Parathyroid adenoma (tissue), 2 donors: ENCODE measurements at regions not wholly inside any gene's neighbourhood (a gene's known extent, or its start where the extent isn't known, plus 50 kb on each side); places are given as distances from the start of the nearest gene placed in this dataset.

Experiments used
- H2AFZ ChIP-seq: fragments of 300-600 bp; sonication (generic); one replicate; pipeline ENCODE4 v1.7.0; 2017; ENCODE audit warnings: antibody characterized with exemption, mild to moderate bottlenecking
- H3K27ac ChIP-seq: fragments of 300-600 bp; sonication (generic); one replicate; pipeline ENCODE4 v1.7.0; 2017
- H3K27me3 ChIP-seq: fragments of 300-600 bp; sonication (generic); one replicate; pipeline ENCODE4 v1.7.0; 2017; ENCODE audit warnings: low read length; ENCODE audit not compliant: control insufficient read depth, insufficient read depth
- H3K36me3 ChIP-seq: fragments of 300-600 bp; sonication (generic); one replicate; pipeline ENCODE4 v1.7.0; 2017; ENCODE audit warnings: low read length; ENCODE audit not compliant: control insufficient read depth, insufficient read depth
- H3K4me1 ChIP-seq: fragments of 300-600 bp; sonication (generic); one replicate; pipeline ENCODE4 v1.7.0; 2017; ENCODE audit warnings: control low read depth
- H3K4me2 ChIP-seq: fragments of 300-600 bp; sonication (generic); one replicate; pipeline ENCODE4 v1.7.0; 2017; ENCODE audit warnings: low read length
- H3K4me3 ChIP-seq: fragments of 300-600 bp; sonication (generic); one replicate; pipeline ENCODE4 v1.7.0; 2017; ENCODE audit warnings: low read depth, low read length
- H3K79me2 ChIP-seq: fragments of 300-600 bp; sonication (generic); one replicate; pipeline ENCODE4 v1.7.0; 2017; ENCODE audit warnings: control low read depth
- H3K9ac ChIP-seq: fragments of 300-600 bp; sonication (generic); one replicate; pipeline ENCODE4 v1.7.0; 2017; ENCODE audit warnings: mild to moderate bottlenecking
- H3K9me3 ChIP-seq: fragments of 300-600 bp; sonication (generic); one replicate; pipeline ENCODE4 v1.7.0; 2017; ENCODE audit warnings: low read length; ENCODE audit not compliant: control insufficient read depth
- CTCF ChIP-seq: fragments of 300-600 bp; sonication (generic); IDR thresholded peaks from one replicate; pipeline ENCODE4 v1.7.0; 2017; ENCODE audit warnings: antibody characterized with exemption, mild to moderate bottlenecking
- donor health status: primary hyperparathyroidism.

GRCh38 chr6:106805771-106806170 lies 168.8 kb downstream of the CD24 start:
- no peaks in the 10 kb centered on the region for H3K27me3 ChIP-seq
- H3K4me1 ChIP-seq: no peaks in the 10 kb centered on the region
- H3K4me3 ChIP-seq: no peak overlapping the region
- no peak for TF ChIP-seq CTCF
- no peaks in the 10 kb centered on the region for H3K9me3 ChIP-seq
- H3K36me3 ChIP-seq: no peaks in the 10 kb centered on the region
- no peak overlapping the region for H3K9ac ChIP-seq
- H3K79me2 ChIP-seq: no peaks in the 10 kb centered on the region
- H3K27ac ChIP-seq: no peak overlapping the region
- H2AFZ ChIP-seq: no peak overlapping the region
- H3K4me2 ChIP-seq: no peak overlapping the region

- no peaks in the 10 kb centered on the region for H3K9me3 ChIP-seq
- H3K9ac ChIP-seq: no peak overlapping the region
- TF ChIP-seq CTCF: no peak
- H3K27ac ChIP-seq: no peak overlapping the region
- no peaks in the 10 kb centered on the region for H3K27me3 ChIP-seq
- H3K4me1 ChIP-seq: no peaks in the 10 kb centered on the region
- no peaks in the 10 kb centered on the region for H3K36me3 ChIP-seq
- H2AFZ ChIP-seq: no peak overlapping the region
- no peak overlapping the region for H3K4me3 ChIP-seq
- H3K79me2 ChIP-seq: no peaks in the 10 kb centered on the region
- H3K4me2 ChIP-seq: no peak overlapping the region
These were observed 169.9 kb downstream of the CD24 start for GRCh38 chr6:106804346-106805335.

GRCh38 chr6:106803188-106803587 lies 171.3 kb downstream of the CD24 start:
- Histone ChIP-seq H3K27me3 (no peaks in the 10 kb centered on the region), H3K4me3 (no peak overlapping the region), H3K9me3 (no peaks in the 10 kb centered on the region), H3K4me1 (no peaks in the 10 kb centered on the region), H3K27ac (no peak overlapping the region), H3K9ac (no peak overlapping the region), H3K36me3 (no peaks in the 10 kb centered on the region), H3K79me2 (no peaks in the 10 kb centered on the region), H2AFZ (no peak overlapping the region), H3K4me2 (no peak overlapping the region)
- TF ChIP-seq CTCF: no peak

GRCh38 chr6:106802139-106802538 lies 172.4 kb downstream of the CD24 start:
- Histone ChIP-seq H3K4me2 (no peak overlapping the region), H2AFZ (no peak overlapping the region), H3K4me3 (no peak overlapping the region), H3K79me2 (no peaks in the 10 kb centered on the region), H3K27me3 (no peaks in the 10 kb centered on the region), H3K9me3 (no peaks in the 10 kb centered on the region), H3K4me1 (no peaks in the 10 kb centered on the region), H3K36me3 (no peaks in the 10 kb centered on the region), H3K9ac (no peak overlapping the region), H3K27ac (no peak overlapping the region)
- TF ChIP-seq CTCF: no peak

GRCh38 chr6:106801256-106801655 lies 171.9 kb downstream of the QRSL1 start:
- Histone ChIP-seq H3K27me3 (no peaks in the 10 kb centered on the region), H3K4me1 (no peaks in the 10 kb centered on the region), H3K4me3 (no peak overlapping the region), H2AFZ (no peak overlapping the region), H3K4me2 (no peak overlapping the region), H3K9me3 (no peaks in the 10 kb centered on the region), H3K36me3 (no peaks in the 10 kb centered on the region), H3K9ac (no peak overlapping the region), H3K27ac (no peak overlapping the region), H3K79me2 (no peaks in the 10 kb centered on the region)
- TF ChIP-seq CTCF: no peak
